ENCODE measurements at regions not wholly inside any gene's neighbourhood (a gene's known extent, or its start where the extent isn't known, plus 50 kb on each side); places are given as distances from the start of the nearest gene placed in this dataset.

- no peak for TF ChIP-seq SIN3A (IDR thresholded peaks at IDR 0.05; ENCODE audit: borderline replicate concordance, insufficient read depth, low read length)
- TF ChIP-seq FOXP2 (optimal IDR thresholded peaks at IDR 0.05; ENCODE audit: borderline replicate concordance, extremely low read depth, extremely low read length, insufficient read depth): no peak
- TF ChIP-seq TAF1 (IDR thresholded peaks at IDR 0.05; ENCODE audit: borderline replicate concordance, insufficient read depth, low read length): no peak
- no peak for TF ChIP-seq REST (IDR thresholded peaks at IDR 0.05; ENCODE audit: insufficient read depth in 1 of 2, low read depth in 2 of 2, low read length in 2 of 2)
- no peak for TF ChIP-seq POLR2AphosphoS5 (IDR thresholded peaks at IDR 0.05; ENCODE audit: low read depth, low read length)
Measured at GRCh38 chr4:124790471-124790870, 77.9 kb upstream of the ANKRD50 start.

GRCh38 chr4:124786634-124787033 is 74.1 kb upstream of the ANKRD50 start:
- TF ChIP-seq POLR2AphosphoS5 (IDR thresholded peaks at IDR 0.05; ENCODE audit: low read depth, low read length): no peak

- TF ChIP-seq REST (IDR thresholded peaks at IDR 0.05; ENCODE audit: insufficient read depth in 1 of 2, low read depth in 2 of 2, low read length in 2 of 2): no peak
- TF ChIP-seq POLR2AphosphoS5 (IDR thresholded peaks at IDR 0.05; ENCODE audit: low read depth, low read length): no peak
- TF ChIP-seq TAF1 (IDR thresholded peaks at IDR 0.05; ENCODE audit: borderline replicate concordance, insufficient read depth, low read length): no peak
- no peak for TF ChIP-seq FOXP2 (optimal IDR thresholded peaks at IDR 0.05; ENCODE audit: borderline replicate concordance, extremely low read depth, extremely low read length, insufficient read depth)
- no peak for TF ChIP-seq SIN3A (IDR thresholded peaks at IDR 0.05; ENCODE audit: borderline replicate concordance, insufficient read depth, low read length)
Measured at GRCh38 chr4:124785645-124786044, 73.1 kb upstream of the ANKRD50 start.

GRCh38 chr4:124783847-124784246 is 71.3 kb upstream of the ANKRD50 start:
- TF ChIP-seq POLR2AphosphoS5 (IDR thresholded peaks at IDR 0.05; ENCODE audit: low read depth, low read length): no peak
- no peak for TF ChIP-seq SIN3A (IDR thresholded peaks at IDR 0.05; ENCODE audit: borderline replicate concordance, insufficient read depth, low read length)
- TF ChIP-seq FOXP2 (optimal IDR thresholded peaks at IDR 0.05; ENCODE audit: borderline replicate concordance, extremely low read depth, extremely low read length, insufficient read depth): no peak

GRCh38 chr4:124777007-124777406 is 64.5 kb upstream of the ANKRD50 start:
- TF ChIP-seq POLR2AphosphoS5 (IDR thresholded peaks at IDR 0.05; ENCODE audit: low read depth, low read length) (no peak), REST (IDR thresholded peaks at IDR 0.05; ENCODE audit: insufficient read depth in 1 of 2, low read depth in 2 of 2, low read length in 2 of 2) (no peak), SIN3A (IDR thresholded peaks at IDR 0.05; ENCODE audit: borderline replicate concordance, insufficient read depth, low read length) (no peak), TAF1 (IDR thresholded peaks at IDR 0.05; ENCODE audit: borderline replicate concordance, insufficient read depth, low read length) (no peak), FOXP2 (optimal IDR thresholded peaks at IDR 0.05; ENCODE audit: borderline replicate concordance, extremely low read depth, extremely low read length, insufficient read depth) (no peak)

- TF ChIP-seq POLR2AphosphoS5 (IDR thresholded peaks at IDR 0.05; ENCODE audit: low read depth, low read length) (no peak), SIN3A (IDR thresholded peaks at IDR 0.05; ENCODE audit: borderline replicate concordance, insufficient read depth, low read length) (no peak), FOXP2 (optimal IDR thresholded peaks at IDR 0.05; ENCODE audit: borderline replicate concordance, extremely low read depth, extremely low read length, insufficient read depth) (no peak), TAF1 (IDR thresholded peaks at IDR 0.05; ENCODE audit: borderline replicate concordance, insufficient read depth, low read length) (no peak), REST (IDR thresholded peaks at IDR 0.05; ENCODE audit: insufficient read depth in 1 of 2, low read depth in 2 of 2, low read length in 2 of 2) (no peak)
Measured at GRCh38 chr4:124768596-124769365, 56.2 kb upstream of the ANKRD50 start.
